SU-DHL-6 (cell line): ENCODE measurements at regions not wholly inside any gene's neighbourhood (a gene's known extent, or its start where the extent isn't known, plus 50 kb on each side); places are given as distances from the start of the nearest gene placed in this dataset.

Source experiments
- EZH2phosphoT487 ChIP-seq: fragments of 200-600 bp; sonication (generic), shearing (Covaris generic); conservative IDR thresholded peaks from 2 replicates; pipeline ENCODE4 v1.6.1; 2018; ENCODE audit warnings: mild to moderate bottlenecking, antibody characterized with exemption, low read length, moderate library complexity, mixed read lengths
- TF ChIP-seq, protein P1 (sequence below): fragments of 200-600 bp; sonication (generic); IDR thresholded peaks from one replicate; pipeline ENCODE4 v1.5.1; 2017; ENCODE audit warnings: antibody characterized with exemption, mild to moderate bottlenecking, low read length, moderate library complexity; ENCODE audit not compliant: insufficient read depth, poor library complexity, severe bottlenecking

DNA sequence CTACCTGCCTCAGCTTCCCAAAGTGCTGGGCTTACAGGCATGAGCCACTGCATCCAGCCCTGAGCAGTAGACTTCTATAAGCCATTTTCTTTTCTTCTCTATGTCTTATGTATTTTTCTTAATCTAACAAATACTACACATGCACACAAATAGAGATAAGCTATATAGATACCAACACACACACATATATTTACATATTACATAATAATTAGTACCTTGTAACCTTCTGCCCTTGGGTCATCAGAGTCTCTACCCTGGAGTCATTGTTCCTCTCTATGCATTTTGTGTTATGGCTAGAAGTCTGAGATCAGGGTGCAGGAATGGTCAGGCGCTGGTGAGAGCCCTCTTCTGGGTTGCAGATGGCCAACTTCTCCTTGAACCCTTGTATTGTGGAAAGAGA lies 154.0 kb upstream of the PTPRG start:
- TF ChIP-seq, protein P1, sequence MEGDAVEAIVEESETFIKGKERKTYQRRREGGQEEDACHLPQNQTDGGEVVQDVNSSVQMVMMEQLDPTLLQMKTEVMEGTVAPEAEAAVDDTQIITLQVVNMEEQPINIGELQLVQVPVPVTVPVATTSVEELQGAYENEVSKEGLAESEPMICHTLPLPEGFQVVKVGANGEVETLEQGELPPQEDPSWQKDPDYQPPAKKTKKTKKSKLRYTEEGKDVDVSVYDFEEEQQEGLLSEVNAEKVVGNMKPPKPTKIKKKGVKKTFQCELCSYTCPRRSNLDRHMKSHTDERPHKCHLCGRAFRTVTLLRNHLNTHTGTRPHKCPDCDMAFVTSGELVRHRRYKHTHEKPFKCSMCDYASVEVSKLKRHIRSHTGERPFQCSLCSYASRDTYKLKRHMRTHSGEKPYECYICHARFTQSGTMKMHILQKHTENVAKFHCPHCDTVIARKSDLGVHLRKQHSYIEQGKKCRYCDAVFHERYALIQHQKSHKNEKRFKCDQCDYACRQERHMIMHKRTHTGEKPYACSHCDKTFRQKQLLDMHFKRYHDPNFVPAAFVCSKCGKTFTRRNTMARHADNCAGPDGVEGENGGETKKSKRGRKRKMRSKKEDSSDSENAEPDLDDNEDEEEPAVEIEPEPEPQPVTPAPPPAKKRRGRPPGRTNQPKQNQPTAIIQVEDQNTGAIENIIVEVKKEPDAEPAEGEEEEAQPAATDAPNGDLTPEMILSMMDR: no peak
- no peak for TF ChIP-seq EZH2phosphoT487
